GM12865 (cell line): ENCODE measurements at regions not wholly inside any gene's neighbourhood (a gene's known extent, or its start where the extent isn't known, plus 50 kb on each side); places are given as distances from the start of the nearest gene placed in this dataset.

ENCODE experiments used
- DNase-seq: peaks from one replicate; pipeline ENCODE4 v3.0.0; 2010; ENCODE audit warnings: low read depth
- H3K4me3 ChIP-seq: 2 replicates; pipeline ENCODE4 v1.5.1; 2011; ENCODE audit warnings: mild to moderate bottlenecking, low read depth, low read length, control low read depth
- CTCF ChIP-seq: IDR thresholded peaks from 2 replicates; pipeline ENCODE4 v1.5.1; 2011; ENCODE audit warnings: low read length, control low read depth, low read depth, inconsistent platforms; ENCODE audit not compliant: insufficient read depth; ENCODE audit errors: missing control alignments

DNA sequence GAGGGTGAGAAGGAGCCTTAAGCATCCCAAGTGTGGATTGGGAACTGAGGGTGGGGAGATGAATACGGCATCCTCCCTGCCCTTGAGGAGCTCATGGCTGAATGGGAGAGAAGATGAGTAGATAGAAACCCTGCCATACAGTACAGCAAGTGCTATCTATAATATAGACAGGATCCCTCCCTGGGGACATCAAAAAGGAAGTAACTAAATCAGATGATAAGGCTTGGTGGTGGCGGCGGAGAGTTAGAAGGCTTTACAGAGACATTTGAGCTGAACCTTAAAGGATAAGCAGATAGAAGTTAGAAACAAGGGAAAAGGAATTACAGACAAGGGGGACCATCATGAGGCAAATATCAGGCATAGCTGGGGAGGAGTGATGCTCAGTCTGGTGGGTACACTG, 67.5 kb upstream of the TMEM132E start:
- no peak overlapping the region for H3K4me3 ChIP-seq
- DNase-seq, result no peak
- TF ChIP-seq CTCF, result no peak

DNA sequence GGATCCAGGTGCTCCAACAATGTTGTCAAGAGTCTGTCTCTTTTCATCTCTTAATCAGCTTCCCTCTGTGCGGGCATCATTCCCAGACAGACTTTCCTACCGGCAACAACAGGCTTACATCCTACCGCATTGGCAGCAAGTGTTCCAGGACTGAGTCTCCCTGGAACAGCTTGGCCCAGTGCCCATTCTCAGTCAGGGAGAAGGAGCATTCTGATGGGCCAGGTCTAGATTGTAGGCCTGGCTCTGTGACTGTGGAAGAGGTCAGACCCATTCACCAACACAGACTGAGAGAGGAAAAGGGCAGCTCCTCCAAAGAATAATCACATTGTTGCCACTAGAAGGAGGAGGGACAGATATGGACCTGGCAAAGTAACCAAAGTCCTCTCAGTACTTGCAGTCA, 68.1 kb upstream of the TMEM132E start:
- no peak for DNase-seq
- no peak for TF ChIP-seq CTCF
- H3K4me3 ChIP-seq, result no peak overlapping the region

DNA sequence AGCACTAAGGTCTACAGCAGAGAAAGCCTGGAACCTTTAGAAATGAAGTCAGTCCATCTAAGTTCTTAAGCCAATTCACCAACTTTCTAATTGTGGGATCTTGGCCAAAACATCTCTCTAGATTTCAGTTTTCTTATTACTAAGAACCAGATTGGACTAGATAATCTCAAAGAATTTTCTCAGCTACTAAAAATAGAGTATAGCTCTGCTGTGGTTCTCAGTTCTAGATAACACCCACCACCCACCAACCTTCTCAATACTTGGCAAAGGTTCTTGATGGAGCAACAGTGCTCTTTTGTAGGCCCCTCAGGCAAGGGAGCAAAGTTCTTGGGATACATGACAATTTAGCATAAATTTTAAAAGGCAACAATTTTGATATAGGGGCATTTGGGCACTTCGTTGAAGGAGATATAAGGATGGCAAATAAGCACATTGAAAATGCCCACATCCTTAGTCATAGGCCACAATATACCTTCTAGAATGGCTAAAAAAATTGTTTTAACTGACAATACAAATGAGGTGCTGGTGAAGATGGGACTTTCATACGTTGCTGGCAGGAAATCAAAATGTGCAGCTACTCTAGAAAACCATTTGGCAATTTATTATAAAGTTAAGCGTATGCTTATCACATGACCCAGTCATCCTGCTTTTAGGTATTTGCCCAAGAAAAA, 74.4 kb upstream of the TMEM132E start:
- TF ChIP-seq CTCF, result no peak
- DNase-seq, result peak; percentile 19
- no peak overlapping the region for H3K4me3 ChIP-seq

GRCh38 chr17:34503528-34504195, 75.7 kb upstream of the TMEM132E start:
- DNase-seq, result peak; percentile 50
- no peak for TF ChIP-seq CTCF
- H3K4me3 ChIP-seq, result no peak overlapping the region

- TF ChIP-seq CTCF, result no peak
- no peak overlapping the region for H3K4me3 ChIP-seq
- no peak for DNase-seq
These were observed 77.0 kb upstream of the TMEM132E start for GRCh38 chr17:34502426-34502825.

DNA sequence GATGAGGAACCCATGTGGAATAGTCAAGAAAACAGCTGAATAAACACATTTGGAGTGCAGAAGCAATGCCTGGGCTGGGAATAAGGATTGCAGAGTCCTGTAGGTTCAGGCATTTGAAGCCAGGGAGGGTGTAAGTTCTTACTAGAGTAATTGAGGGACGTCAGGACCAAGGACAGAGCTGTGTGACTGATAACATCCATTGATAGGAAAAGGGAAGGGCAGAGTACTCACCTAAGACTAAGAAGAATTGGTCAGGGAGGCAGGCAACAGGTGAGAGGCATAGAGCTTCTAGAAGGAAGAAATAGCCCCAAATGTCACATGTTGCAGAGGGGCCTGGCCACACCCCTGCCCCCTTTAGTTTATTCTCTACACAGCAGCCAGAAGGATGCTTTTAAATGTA, 79.8 kb upstream of the TMEM132E start:
- no peak for TF ChIP-seq CTCF
- no peak overlapping the region for H3K4me3 ChIP-seq
- peak; percentile 37 for DNase-seq

DNA sequence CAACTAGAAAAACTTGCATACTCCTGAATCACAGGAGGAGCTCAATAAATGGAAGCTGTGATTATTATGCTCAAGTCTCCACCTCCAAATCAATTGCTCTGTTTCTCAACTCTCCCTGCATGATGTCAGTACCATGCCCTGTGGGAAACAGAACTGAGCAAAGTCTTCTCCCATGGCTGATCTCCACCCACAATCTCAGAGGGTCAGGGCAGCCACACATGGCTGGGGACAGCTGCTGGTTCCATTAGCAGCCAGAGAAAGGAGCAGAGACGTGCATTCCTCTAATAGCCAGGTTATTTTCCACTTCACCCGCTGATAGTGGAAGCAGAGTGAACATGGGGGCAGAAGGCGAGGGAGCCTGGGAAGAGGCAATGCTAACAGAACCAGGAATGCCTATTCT, 85.5 kb upstream of the TMEM132E start:
- TF ChIP-seq CTCF, result no peak
- H3K4me3 ChIP-seq, result no peak overlapping the region
- DNase-seq, result no peak
